WERI-Rb-1 (cell line): ENCODE measurements at regions not wholly inside any gene's neighbourhood (a gene's known extent, or its start where the extent isn't known, plus 50 kb on each side); places are given as distances from the start of the nearest gene placed in this dataset.

Source experiments
- DNase-seq: peaks from one replicate; pipeline ENCODE4 v3.0.0-alpha.2; 2020
- H3K27ac ChIP-seq: fragments of 250-450 bp; sonication (Bioruptor Pico); 2 replicates; pipeline ENCODE4 v1.5.1; 2020; ENCODE audit warnings: mild to moderate bottlenecking, moderate library complexity
- H3K27me3 ChIP-seq: fragments of 250-450 bp; sonication (Bioruptor Pico); 2 replicates; pipeline ENCODE4 v1.5.1; 2021; ENCODE audit warnings: mild to moderate bottlenecking, low read depth, moderate library complexity; ENCODE audit not compliant: insufficient read depth, severe bottlenecking
- H3K36me3 ChIP-seq: fragments of 250-450 bp; sonication (Bioruptor Pico); 2 replicates; pipeline ENCODE4 v1.5.1; 2020; ENCODE audit warnings: mild to moderate bottlenecking, moderate library complexity
- H3K4me3 ChIP-seq: 2 replicates; pipeline ENCODE4 v1.5.1; 2011; ENCODE audit warnings: low read depth, mild to moderate bottlenecking, control low read depth, low read length
- H3K9me3 ChIP-seq: fragments of 250-450 bp; sonication (Bioruptor Pico); 2 replicates; pipeline ENCODE4 v1.5.1; 2021; ENCODE audit warnings: mild to moderate bottlenecking, moderate library complexity; ENCODE audit not compliant: severe bottlenecking
- CTCF ChIP-seq: IDR thresholded peaks from 2 replicates; pipeline ENCODE4 v1.5.1; 2011; ENCODE audit warnings: low read depth, mild to moderate bottlenecking, control low read depth, inconsistent platforms, low read length

GRCh38 chr14:56731187-56731586 is 79.1 kb downstream of the OTX2 start:
- peak overlapping the region; percentile 99 for H3K27ac ChIP-seq
- H3K4me3 ChIP-seq = peak overlapping the region; percentile 58
- H3K9me3 ChIP-seq = no peaks in the 10 kb centered on the region
- DNase-seq = peak; percentile 60
- no peaks in the 10 kb centered on the region for H3K27me3 ChIP-seq
- no peaks in the 10 kb centered on the region for H3K36me3 ChIP-seq
- TF ChIP-seq CTCF = no peak

- TF ChIP-seq CTCF = no peak
- Histone ChIP-seq H3K27me3 (no peaks in the 10 kb centered on the region), H3K27ac (peak overlapping the region; percentile 99), H3K4me3 (peak overlapping the region; percentile 58), H3K36me3 (no peaks in the 10 kb centered on the region), H3K9me3 (no peaks in the 10 kb centered on the region)
- peak; percentile 95 for DNase-seq
Measured at GRCh38 chr14:56730538-56731145, 79.6 kb downstream of the OTX2 start.

GRCh38 chr14:56724013-56724412 is 86.3 kb downstream of the OTX2 start:
- TF ChIP-seq CTCF = no peak
- H3K4me3 ChIP-seq = no peak overlapping the region
- H3K27ac ChIP-seq = no peak overlapping the region
- no peak for DNase-seq
- H3K36me3 ChIP-seq = no peaks in the 10 kb centered on the region
- H3K9me3 ChIP-seq = no peaks in the 10 kb centered on the region
- H3K27me3 ChIP-seq = no peaks in the 10 kb centered on the region

- no peaks in the 10 kb centered on the region for H3K27me3 ChIP-seq
- no peak for TF ChIP-seq CTCF
- H3K36me3 ChIP-seq = no peaks in the 10 kb centered on the region
- no peak overlapping the region for H3K4me3 ChIP-seq
- DNase-seq = no peak
- H3K27ac ChIP-seq = no peak overlapping the region
- no peaks in the 10 kb centered on the region for H3K9me3 ChIP-seq
Measured at GRCh38 chr14:56723418-56723817, 86.9 kb downstream of the OTX2 start.

- Histone ChIP-seq H3K27ac (no peak overlapping the region), H3K4me3 (no peak overlapping the region), H3K9me3 (no peaks in the 10 kb centered on the region), H3K27me3 (no peaks in the 10 kb centered on the region), H3K36me3 (no peaks in the 10 kb centered on the region)
- no peak for TF ChIP-seq CTCF
- no peak for DNase-seq
Measured at GRCh38 chr14:56720703-56721460, 89.4 kb downstream of the OTX2 start.
